Right lung (tissue), 2 donors: ENCODE measurements at regions not wholly inside any gene's neighbourhood (a gene's known extent, or its start where the extent isn't known, plus 50 kb on each side); places are given as distances from the start of the nearest gene placed in this dataset.

ENCODE experiments used
- DNase-seq, 2 donors: peaks; one replicate each; pipeline ENCODE4 v3.0.0-alpha.2; 2013

DNA sequence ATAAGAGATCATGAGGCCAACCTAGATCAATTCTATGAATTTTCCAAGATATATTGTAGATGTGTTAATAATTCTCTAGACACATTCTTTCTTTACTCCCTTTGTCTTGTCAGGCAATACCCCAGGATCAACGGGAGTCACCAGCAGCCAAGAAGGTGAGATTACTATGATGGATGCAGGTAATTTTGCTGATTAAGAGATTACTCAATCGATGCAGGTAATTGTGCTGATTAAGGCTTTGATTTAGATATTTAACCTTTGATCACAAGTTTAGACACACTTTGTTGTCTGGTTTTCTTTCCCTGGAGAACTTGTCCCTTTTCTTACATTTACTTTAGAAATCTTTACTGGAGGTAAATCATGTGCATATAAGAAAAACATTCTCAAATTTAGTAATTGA, 134.3 kb upstream of the CNTN1 start:
- DNase-seq = no peak

- no peak for DNase-seq
These were observed 132.4 kb upstream of the CNTN1 start for GRCh38 chr12:40559865-40560264.

DNA sequence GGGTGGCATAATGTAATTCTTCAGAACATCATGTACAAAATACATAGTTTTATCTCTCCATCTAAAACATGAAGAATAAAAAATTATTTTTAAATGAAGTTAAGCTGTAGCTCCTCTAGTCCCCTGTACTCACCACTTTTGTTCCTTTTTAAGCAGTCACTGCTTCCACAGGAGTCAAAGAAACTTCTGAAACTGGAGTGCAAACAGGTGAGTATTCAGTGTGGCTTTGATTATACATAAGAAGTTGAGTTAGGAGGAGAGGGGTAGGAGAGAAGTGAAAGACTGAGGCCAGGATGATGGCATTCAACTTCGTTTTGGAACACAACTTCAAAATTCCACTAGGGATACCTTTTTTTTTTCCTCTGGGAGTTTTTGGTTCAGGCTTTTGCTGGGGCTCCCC, 131.4 kb upstream of the CNTN1 start:
- no peak for DNase-seq

- DNase-seq = no peak
These were observed 130.8 kb upstream of the CNTN1 start for GRCh38 chr12:40561395-40561966.

- no peak for DNase-seq
These were observed 127.1 kb upstream of the CNTN1 start for GRCh38 chr12:40565029-40565633.

GRCh38 chr12:40566271-40566670, 126.0 kb upstream of the CNTN1 start:
- no peak for DNase-seq

- DNase-seq = no peak
These were observed 122.5 kb upstream of the CNTN1 start for GRCh38 chr12:40569626-40570179.

DNA sequence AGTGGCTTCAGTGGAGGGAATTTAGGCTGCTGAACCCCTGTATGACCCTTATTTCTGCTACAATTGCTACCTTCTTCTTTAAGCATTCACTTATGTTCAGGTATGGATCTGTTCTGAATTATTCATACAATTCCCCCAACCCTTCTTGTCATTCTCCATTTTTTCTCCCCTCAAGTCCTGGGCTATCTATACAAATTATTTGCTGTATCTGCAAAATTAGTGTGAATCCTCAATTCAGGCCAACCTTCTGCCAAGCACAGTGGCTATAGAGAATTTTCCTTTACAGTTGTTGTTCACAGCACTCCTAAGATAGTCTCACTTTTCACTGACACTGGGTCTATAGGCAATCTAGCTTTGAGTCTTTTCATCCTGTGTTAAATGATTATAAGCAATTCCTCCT, 119.2 kb upstream of the CNTN1 start:
- DNase-seq = no peak

- DNase-seq = no peak
These were observed 116.3 kb upstream of the CNTN1 start for GRCh38 chr12:40575987-40576386.

GRCh38 chr12:40577834-40578233, 114.4 kb upstream of the CNTN1 start:
- no peak for DNase-seq

DNA sequence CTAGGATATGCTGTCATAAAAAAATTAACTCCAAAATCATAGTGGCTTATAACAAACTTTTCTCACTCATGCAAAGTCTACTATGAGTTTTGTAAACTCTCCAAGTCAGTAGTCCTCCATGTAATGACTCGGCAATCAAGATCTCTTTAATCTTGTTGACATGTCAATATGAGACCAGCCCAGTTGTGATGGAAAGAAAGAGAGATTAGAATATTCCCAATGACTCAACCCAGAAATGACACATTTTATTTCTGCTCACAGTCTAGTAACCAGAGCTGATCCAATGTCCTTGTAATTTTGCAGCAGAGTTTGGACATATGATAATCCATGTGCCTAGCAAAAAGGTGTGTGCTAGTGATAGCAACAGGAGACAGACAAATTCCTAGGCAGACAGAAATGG, 112.6 kb upstream of the CNTN1 start:
- no peak for DNase-seq

DNA sequence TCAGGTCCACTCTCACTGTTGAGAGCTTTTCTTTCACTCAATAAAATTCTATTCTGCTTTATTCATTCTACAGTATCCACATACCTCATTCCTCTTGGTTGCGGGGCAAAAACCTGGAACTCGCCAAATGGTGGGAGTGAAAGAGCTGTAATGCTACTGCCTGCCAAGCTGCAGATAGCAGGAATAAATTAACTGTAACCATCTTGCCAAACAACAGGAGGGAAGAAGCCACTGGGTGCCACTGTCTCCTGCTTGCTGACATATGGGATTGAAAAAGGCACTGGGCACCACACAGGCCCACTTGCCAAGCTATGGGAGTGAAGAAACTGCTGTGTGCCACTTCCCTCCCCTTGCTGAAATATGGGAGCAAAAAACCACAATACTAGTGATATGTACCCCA, 111.9 kb upstream of the CNTN1 start:
- no peak for DNase-seq

GRCh38 chr12:40581889-40582288, 110.3 kb upstream of the CNTN1 start:
- no peak for DNase-seq

- no peak for DNase-seq
These were observed 108.5 kb upstream of the CNTN1 start for GRCh38 chr12:40583743-40584142.

DNA sequence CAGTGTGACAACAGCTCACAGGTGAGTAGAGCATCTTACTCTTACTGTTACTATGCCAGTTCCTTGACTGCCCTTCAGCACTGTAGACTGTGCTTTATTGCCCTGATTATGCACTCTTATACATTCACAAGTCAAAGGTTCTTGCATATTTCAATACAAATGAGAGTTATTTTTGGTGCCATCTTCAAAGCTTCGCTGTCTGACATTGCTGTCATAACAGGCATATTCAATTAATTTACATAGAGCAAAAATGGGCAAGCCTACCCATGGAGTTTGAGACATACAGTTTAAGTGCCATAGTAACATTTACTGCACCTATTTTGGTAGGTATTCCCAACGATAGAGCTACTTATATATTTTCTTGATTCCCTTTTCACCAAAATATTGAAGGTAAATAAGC, 107.5 kb upstream of the CNTN1 start:
- DNase-seq = no peak

- DNase-seq = no peak
These were observed 105.4 kb upstream of the CNTN1 start for GRCh38 chr12:40586823-40587222.

DNA sequence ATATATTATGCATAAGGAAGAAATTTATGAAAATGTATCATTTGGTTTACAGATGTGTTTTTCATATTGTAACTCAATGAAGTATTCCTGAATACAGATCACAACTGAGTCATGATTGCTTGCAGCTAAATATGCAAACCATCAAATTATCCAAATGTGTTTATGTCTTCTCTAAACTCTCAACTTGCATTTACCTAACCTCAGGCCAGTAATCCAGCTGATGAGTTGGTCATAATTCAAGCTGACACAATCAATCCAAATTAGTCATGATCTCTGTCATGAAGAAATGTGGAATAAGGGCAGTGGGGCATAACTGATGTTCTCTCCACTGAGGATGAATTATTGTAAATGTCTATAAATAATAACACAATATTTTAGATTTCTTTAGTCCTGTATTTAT, 104.8 kb upstream of the CNTN1 start:
- DNase-seq = no peak

DNA sequence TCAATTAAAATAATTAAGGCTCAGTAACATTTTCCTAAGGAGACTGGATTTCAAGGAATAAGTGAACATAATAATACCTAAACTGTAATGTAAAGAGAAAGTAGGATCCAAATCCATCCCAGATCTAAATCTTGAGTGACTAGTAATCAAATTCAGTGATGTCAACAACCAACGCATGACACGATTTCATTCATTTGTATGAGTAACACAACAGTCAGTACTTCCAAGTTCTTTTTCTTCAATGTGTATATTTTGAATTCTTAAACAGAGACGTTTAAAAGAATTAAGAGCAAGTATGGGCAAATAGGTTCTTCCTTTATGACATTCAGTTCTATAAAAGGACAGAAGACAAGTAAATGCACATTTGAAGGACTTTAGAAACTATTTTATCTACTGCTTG, 104.3 kb upstream of the CNTN1 start:
- DNase-seq = no peak

DNA sequence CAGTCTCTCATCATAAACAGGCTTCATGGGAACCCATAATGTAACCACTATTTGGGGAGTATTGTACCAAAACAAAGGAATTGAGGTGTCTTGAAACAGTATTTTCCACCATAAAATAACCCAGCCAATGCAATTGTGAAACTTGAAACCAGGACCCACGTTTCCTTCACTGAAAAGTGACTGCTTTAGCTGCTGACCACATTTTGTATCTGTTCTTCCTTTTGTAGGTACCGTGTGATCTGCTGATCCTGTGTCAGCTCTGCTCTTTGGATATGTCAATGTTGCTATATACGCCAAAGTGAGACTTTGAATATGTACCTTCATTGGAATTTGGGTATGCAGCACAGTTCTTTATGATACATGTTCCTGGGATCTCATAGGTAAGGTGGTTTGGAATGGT, 95.1 kb upstream of the CNTN1 start:
- DNase-seq = no peak

- no peak for DNase-seq
These were observed 94.2 kb upstream of the CNTN1 start for GRCh38 chr12:40598073-40598472.

GRCh38 chr12:40602562-40602961, 89.7 kb upstream of the CNTN1 start:
- DNase-seq = no peak

DNA sequence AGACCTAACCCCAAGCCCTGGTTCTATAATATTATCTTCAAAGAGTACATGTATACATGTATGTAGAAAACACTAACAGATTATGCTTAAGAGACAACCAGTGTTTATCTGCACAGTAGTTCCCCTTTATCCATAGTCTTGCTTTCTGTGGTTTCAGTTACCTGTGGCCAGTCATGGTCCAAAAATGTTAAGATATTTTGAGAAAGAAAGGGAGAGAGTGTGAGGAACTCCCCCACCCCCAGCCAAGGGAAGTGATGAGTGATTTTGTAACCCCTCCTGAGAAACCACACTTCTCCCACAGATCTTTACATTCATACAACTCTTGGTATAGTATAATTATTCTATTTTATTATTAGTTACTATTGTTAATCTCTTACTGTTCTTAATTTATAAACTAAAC, 77.3 kb upstream of the CNTN1 start:
- no peak for DNase-seq

DNA sequence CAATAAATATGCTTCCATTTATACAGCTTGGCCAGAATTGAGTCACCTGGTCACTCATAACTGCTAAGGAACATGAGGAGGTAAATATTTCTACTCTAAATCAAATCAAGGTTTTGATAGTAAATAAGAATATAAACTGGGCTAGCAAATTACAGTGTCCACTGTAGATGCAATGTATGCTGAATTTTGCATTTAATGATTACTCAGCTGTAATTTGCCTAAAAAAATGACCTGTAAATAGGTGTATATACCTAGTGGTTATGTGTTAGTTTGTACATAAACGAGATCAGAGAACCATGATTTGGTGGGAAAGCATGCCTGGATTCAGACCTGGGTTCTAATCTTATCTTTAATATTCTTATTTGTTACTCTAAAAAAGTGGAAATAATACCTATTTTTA, 76.6 kb upstream of the CNTN1 start:
- DNase-seq = no peak

DNA sequence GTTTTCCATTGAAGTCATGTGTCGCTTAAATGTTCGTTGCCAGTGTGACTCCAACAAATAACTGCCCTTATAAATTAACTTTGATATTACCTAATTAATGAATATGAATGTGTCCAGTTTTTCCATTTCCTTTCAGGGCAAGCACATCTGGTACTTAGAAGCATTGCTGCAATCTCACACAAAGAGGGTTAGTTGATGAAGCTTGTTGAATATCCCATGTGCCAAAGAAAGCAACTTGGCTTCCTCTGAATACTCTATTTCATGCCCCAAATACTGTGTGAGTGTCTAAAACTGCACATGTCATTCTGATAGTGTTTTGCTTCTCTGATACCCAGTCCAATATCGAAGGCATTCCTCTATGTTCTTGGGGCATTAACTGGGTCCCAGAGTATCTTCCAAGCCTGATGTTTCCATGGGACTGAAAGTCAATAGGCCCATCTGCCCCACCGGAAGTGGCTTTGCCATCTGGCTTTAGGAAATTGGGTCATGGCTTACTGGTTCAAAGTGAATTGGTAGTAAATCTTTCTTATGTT, 75.8 kb upstream of the CNTN1 start:
- DNase-seq = no peak
